Activated CD8-positive, alpha-beta T cell treated with anti-CD3 and anti-CD28 coated beads for 36 hours (primary cell): ENCODE measurements at regions not wholly inside any gene's neighbourhood (a gene's known extent, or its start where the extent isn't known, plus 50 kb on each side); places are given as distances from the start of the nearest gene placed in this dataset.

Experiments
- ATAC-seq: fragments of 200-7000 bp; cut with Tn5 transposase; one replicate; pipeline ENCODE4 v1.10.0; 2021; ENCODE audit warnings: mild to moderate bottlenecking, moderate library complexity
- CTCF ChIA-PET: fragments of 350-600 bp; sonication (Branson Sonifier 250); formaldehyde crosslinking; loops from one replicate; lab custom pipeline; 2021; ENCODE audit warnings: antibody characterized with exemption; lab: Charles Lee
- POLR2A ChIA-PET: fragments of 350-600 bp; sonication (Branson Sonifier 250); formaldehyde crosslinking; loops from one replicate; lab custom pipeline; 2021; ENCODE audit warnings: antibody characterized with exemption; lab: Charles Lee
- DNase-seq: peaks from one replicate; pipeline ENCODE4 v3.0.0-alpha.2; 2020
- H3K27ac Mint-ChIP-seq: one replicate; pipeline ENCODE4 v1.8.0; 2021; ENCODE audit warnings: mild to moderate bottlenecking, mixed read lengths
- H3K27me3 Mint-ChIP-seq: one replicate; pipeline ENCODE4 v1.8.0; 2021; ENCODE audit warnings: mixed read lengths
- H3K36me3 Mint-ChIP-seq: one replicate; pipeline ENCODE4 v1.8.0; 2021; ENCODE audit warnings: low read depth, mixed read lengths
- H3K4me1 Mint-ChIP-seq: one replicate; pipeline ENCODE4 v1.8.0; 2021; ENCODE audit warnings: low read depth, mixed read lengths
- H3K4me3 Mint-ChIP-seq: one replicate; pipeline ENCODE4 v1.8.0; 2021; ENCODE audit warnings: mild to moderate bottlenecking, moderate library complexity, mixed read lengths
- H3K9me3 Mint-ChIP-seq: one replicate; pipeline ENCODE4 v1.8.0; 2021; ENCODE audit warnings: mixed read lengths
- CTCF ChIP-seq: fragments of 200-600 bp; IDR thresholded peaks from one replicate; pipeline ENCODE4 v1.8.0; 2022; ENCODE audit warnings: antibody characterized with exemption, mild to moderate bottlenecking
- intact Hi-C: fragments of 100-400 bp; cut with micrococcal nuclease; formaldehyde crosslinking; loops from one replicate; pipeline ENCODE4 v1.10.0; 2022

GRCh38 chr9:16121168-16121567 is 568.3 kb downstream of the CCDC171 start:
- Mint-ChIP-seq H3K36me3 (no peaks in the 10 kb centered on the region), H3K4me3 (no peak overlapping the region), H3K9me3 (peaks cover 3% of the 10 kb centered on the region), H3K27ac (no peak overlapping the region), H3K4me1 (peaks cover 9% of the 10 kb centered on the region), H3K27me3 (no peaks in the 10 kb centered on the region)
- ATAC-seq: no peak
- TF ChIP-seq CTCF: no peak
- intact Hi-C loops: no loop called here
- no peak for DNase-seq
- ChIA-PET POLR2A (no interaction called here), CTCF (no interaction called here)

GRCh38 chr9:16121601-16122286 is 568.9 kb downstream of the CCDC171 start:
- H3K27ac Mint-ChIP-seq: no peak overlapping the region
- ChIA-PET POLR2A (no interaction called here), CTCF (interaction anchor here (1.0 kb wide), 1 partner anchor 12 kb away, joined by 4 read pairs; no protein-coding TSS in a partner anchor)
- no peak for ATAC-seq
- no peak overlapping the region for H3K4me3 Mint-ChIP-seq
- no peak for TF ChIP-seq CTCF
- no peaks in the 10 kb centered on the region for H3K27me3 Mint-ChIP-seq
- no peaks in the 10 kb centered on the region for H3K36me3 Mint-ChIP-seq
- DNase-seq: no peak
- H3K4me1 Mint-ChIP-seq: peaks cover 15% of the 10 kb centered on the region
- intact Hi-C loops: no loop called here
- peaks cover 3% of the 10 kb centered on the region for H3K9me3 Mint-ChIP-seq

- no peak for TF ChIP-seq CTCF
- POLR2A ChIA-PET: no interaction called here
- no peak for DNase-seq
Measured at GRCh38 chr9:16125629-16126028, 572.8 kb downstream of the CCDC171 start.

GRCh38 chr9:16126042-16126441 is 573.2 kb downstream of the CCDC171 start:
- DNase-seq: no peak
- no peak for TF ChIP-seq CTCF
- ATAC-seq: peak; percentile 86
- CTCF ChIA-PET: interaction anchor here (1.6 kb wide), 1 partner anchor 12 kb away, joined by 3 read pairs; no protein-coding TSS in a partner anchor
- Mint-ChIP-seq H3K4me1 (peaks cover 23% of the 10 kb centered on the region), H3K36me3 (no peaks in the 10 kb centered on the region), H3K9me3 (peaks cover 3% of the 10 kb centered on the region), H3K27ac (peak overlapping the region; percentile 44), H3K27me3 (no peaks in the 10 kb centered on the region), H3K4me3 (no peak overlapping the region)
- intact Hi-C loops: no loop called here
- POLR2A ChIA-PET: no interaction called here

More at GRCh38 chr9:16125629-16126028, 572.8 kb downstream of the CCDC171 start:
- Mint-ChIP-seq H3K36me3 (no peaks in the 10 kb centered on the region), H3K4me1 (peaks cover 23% of the 10 kb centered on the region), H3K27ac (peak overlapping the region; percentile 53), H3K27me3 (no peaks in the 10 kb centered on the region), H3K4me3 (no peak overlapping the region), H3K9me3 (peaks cover 3% of the 10 kb centered on the region)
- no peak for ATAC-seq
- intact Hi-C loops: no loop called here
- CTCF ChIA-PET: interaction anchor here (1.1 to 3.2 kb wide), 2 partner anchors 8 to 253 kb away, joined by 3 to 14 read pairs; no protein-coding TSS in a partner anchor

- Mint-ChIP-seq H3K27ac (no peak overlapping the region), H3K36me3 (no peaks in the 10 kb centered on the region), H3K4me1 (peaks cover 23% of the 10 kb centered on the region), H3K9me3 (peaks cover 3% of the 10 kb centered on the region), H3K4me3 (no peak overlapping the region), H3K27me3 (no peaks in the 10 kb centered on the region)
- TF ChIP-seq CTCF: no peak
- ATAC-seq (no peak), DNase-seq (no peak)
- CTCF ChIA-PET: no interaction called here
- intact Hi-C loops: no loop called here
- POLR2A ChIA-PET: no interaction called here
Measured at GRCh38 chr9:16128003-16128402, 575.2 kb downstream of the CCDC171 start.
